IPS-20b (cell line): ENCODE measurements at regions not wholly inside any gene's neighbourhood (a gene's known extent, or its start where the extent isn't known, plus 50 kb on each side); places are given as distances from the start of the nearest gene placed in this dataset.

ENCODE experiments used
- H3K27ac ChIP-seq: one replicate; pipeline ENCODE4 v1.5.1; 2013; ENCODE audit warnings: low read length
- H3K27me3 ChIP-seq: 2 replicates; pipeline ENCODE4 v1.6.1; 2013; ENCODE audit warnings: mild to moderate bottlenecking, low read length, inconsistent platforms; ENCODE audit not compliant: insufficient read depth
- H3K36me3 ChIP-seq: 2 replicates; pipeline ENCODE4 v1.6.1; 2013; ENCODE audit warnings: low read depth, mild to moderate bottlenecking, inconsistent platforms, low read length, moderate library complexity; ENCODE audit not compliant: insufficient read depth
- H3K4me1 ChIP-seq: 2 replicates; pipeline ENCODE4 v1.6.1; 2013; ENCODE audit warnings: mild to moderate bottlenecking, control low read depth, inconsistent platforms, low read length, moderate library complexity; ENCODE audit not compliant: insufficient read depth
- H3K4me3 ChIP-seq: 2 replicates; pipeline ENCODE4 v1.5.1; 2013; ENCODE audit warnings: mild to moderate bottlenecking, low read length, inconsistent platforms
- H3K9ac ChIP-seq: 2 replicates; pipeline ENCODE4 v1.6.1; 2013; ENCODE audit warnings: low read depth, mild to moderate bottlenecking, inconsistent platforms, low read length, moderate library complexity
- H3K9me3 ChIP-seq: 2 replicates; pipeline ENCODE4 v1.6.1; 2013; ENCODE audit warnings: mild to moderate bottlenecking, low read depth, low read length, inconsistent platforms; ENCODE audit not compliant: insufficient read depth

- H3K4me3 ChIP-seq, result no peak overlapping the region
- no peaks in the 10 kb centered on the region for H3K4me1 ChIP-seq
- no peak overlapping the region for H3K27ac ChIP-seq
- no peaks in the 10 kb centered on the region for H3K9me3 ChIP-seq
- no peak overlapping the region for H3K9ac ChIP-seq
- no peaks in the 10 kb centered on the region for H3K36me3 ChIP-seq
- H3K27me3 ChIP-seq, result no peaks in the 10 kb centered on the region
Measured at GRCh38 chr2:173472112-173472511, 117.4 kb downstream of the CDCA7 start.

DNA sequence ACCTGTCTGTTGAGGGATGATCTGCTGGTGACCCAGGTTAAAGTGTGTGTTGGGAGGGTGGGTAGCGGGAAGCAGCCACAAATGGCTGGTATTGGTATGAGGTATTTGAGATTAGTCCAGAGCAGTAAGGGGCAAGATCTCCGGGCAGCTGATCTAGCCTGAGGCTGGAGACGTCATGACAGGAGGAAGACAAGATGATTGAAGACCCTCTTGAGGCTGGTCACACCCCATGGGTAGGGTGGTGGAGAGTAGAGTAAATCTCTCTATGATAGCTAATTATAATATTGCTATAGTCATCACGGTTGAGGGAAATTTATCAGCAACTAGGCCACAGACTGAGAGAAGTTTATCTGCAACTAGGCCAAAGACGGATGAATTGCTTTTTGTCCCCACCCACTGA lies 128.5 kb downstream of the CDCA7 start:
- Histone ChIP-seq H3K27me3 (no peaks in the 10 kb centered on the region), H3K4me1 (no peaks in the 10 kb centered on the region), H3K4me3 (no peak overlapping the region), H3K36me3 (no peaks in the 10 kb centered on the region), H3K9me3 (no peaks in the 10 kb centered on the region), H3K27ac (no peak overlapping the region), H3K9ac (no peak overlapping the region)

DNA sequence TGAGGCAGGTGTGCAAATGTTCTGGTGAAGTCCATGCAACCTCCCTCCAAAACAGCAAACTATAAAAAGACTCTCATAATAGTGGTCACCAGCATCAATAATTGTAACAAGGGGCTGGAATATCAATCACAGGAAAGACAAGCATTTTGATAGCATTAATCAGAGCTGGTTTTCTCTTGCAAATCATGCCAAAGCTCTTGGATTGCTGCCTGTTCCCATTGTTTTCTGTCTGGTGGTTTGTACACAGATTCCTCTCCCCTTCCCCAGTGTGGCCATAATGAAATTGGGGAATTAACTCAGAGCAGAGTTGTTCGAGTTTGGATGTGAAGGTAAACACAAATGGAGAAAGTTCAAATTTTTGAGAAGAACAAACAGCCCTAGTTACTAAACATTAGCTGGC lies 134.2 kb downstream of the CDCA7 start:
- no peak overlapping the region for H3K27ac ChIP-seq
- H3K4me3 ChIP-seq, result no peak overlapping the region
- H3K9ac ChIP-seq, result no peak overlapping the region
- H3K9me3 ChIP-seq, result no peaks in the 10 kb centered on the region
- no peaks in the 10 kb centered on the region for H3K27me3 ChIP-seq
- no peaks in the 10 kb centered on the region for H3K4me1 ChIP-seq
- no peaks in the 10 kb centered on the region for H3K36me3 ChIP-seq

GRCh38 chr2:173491418-173491817 lies 136.7 kb downstream of the CDCA7 start:
- H3K27me3 ChIP-seq, result no peaks in the 10 kb centered on the region
- no peak overlapping the region for H3K4me3 ChIP-seq
- H3K9ac ChIP-seq, result no peak overlapping the region
- H3K27ac ChIP-seq, result no peak overlapping the region
- H3K9me3 ChIP-seq, result no peaks in the 10 kb centered on the region
- no peaks in the 10 kb centered on the region for H3K36me3 ChIP-seq
- H3K4me1 ChIP-seq, result no peaks in the 10 kb centered on the region

- Histone ChIP-seq H3K36me3 (no peaks in the 10 kb centered on the region), H3K27ac (no peak overlapping the region), H3K4me1 (no peaks in the 10 kb centered on the region), H3K4me3 (no peak overlapping the region), H3K27me3 (no peaks in the 10 kb centered on the region), H3K9me3 (no peaks in the 10 kb centered on the region), H3K9ac (no peak overlapping the region)
Measured at GRCh38 chr2:173493874-173494273, 139.2 kb downstream of the CDCA7 start.

DNA sequence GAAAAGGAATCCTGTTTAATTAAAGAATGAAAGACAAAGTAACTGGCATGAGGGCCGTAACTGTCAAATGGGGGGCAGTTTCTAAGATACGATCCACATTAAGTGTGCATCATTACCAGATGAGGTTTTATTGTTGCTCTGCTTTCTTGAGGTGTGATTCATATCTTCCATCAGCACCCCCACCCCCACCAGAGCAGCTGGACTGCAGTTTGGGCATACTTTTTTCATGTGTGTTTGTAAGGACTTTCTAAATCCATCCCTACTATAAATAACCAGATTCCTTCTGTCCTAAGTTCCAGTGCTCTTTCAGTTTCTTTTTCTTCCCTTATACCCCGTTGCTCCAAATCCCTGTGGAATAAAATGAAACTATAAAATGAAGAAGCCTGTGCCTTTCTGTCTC lies 142.1 kb downstream of the CDCA7 start:
- H3K9ac ChIP-seq, result no peak overlapping the region
- peaks cover 20% of the 10 kb centered on the region for H3K9me3 ChIP-seq
- H3K4me1 ChIP-seq, result no peaks in the 10 kb centered on the region
- H3K36me3 ChIP-seq, result no peaks in the 10 kb centered on the region
- no peak overlapping the region for H3K27ac ChIP-seq
- H3K4me3 ChIP-seq, result no peak overlapping the region
- H3K27me3 ChIP-seq, result no peaks in the 10 kb centered on the region

DNA sequence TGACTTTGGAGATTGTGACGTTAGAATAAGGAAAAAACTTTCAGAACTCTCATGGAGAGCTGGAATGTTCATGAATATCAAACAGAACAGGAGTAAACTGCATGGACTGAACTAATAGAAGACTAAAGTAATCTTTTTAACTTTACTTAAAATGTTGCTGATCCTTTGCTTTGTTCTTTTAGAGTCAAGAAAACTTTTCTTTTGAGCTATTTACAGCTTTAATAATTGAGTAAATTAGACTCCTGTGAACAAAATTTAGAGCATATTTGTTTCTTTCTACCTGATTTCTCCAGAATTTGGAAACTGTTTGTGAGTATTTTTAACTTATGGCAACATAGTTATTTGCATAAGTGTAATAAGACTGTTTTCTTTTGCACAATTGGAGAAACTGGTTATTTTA lies 146.3 kb downstream of the CDCA7 start:
- no peaks in the 10 kb centered on the region for H3K36me3 ChIP-seq
- no peak overlapping the region for H3K4me3 ChIP-seq
- no peaks in the 10 kb centered on the region for H3K27me3 ChIP-seq
- no peak overlapping the region for H3K9ac ChIP-seq
- H3K27ac ChIP-seq, result no peak overlapping the region
- H3K4me1 ChIP-seq, result no peaks in the 10 kb centered on the region
- peaks cover 21% of the 10 kb centered on the region for H3K9me3 ChIP-seq

- H3K27ac ChIP-seq, result no peak overlapping the region
Measured at GRCh38 chr2:173502296-173502695, 147.6 kb downstream of the CDCA7 start.

GRCh38 chr2:173511357-173511756 lies 156.7 kb downstream of the CDCA7 start:
- H3K27ac ChIP-seq, result no peak overlapping the region
- no peak overlapping the region for H3K4me3 ChIP-seq
- H3K9ac ChIP-seq, result no peak overlapping the region
- H3K36me3 ChIP-seq, result no peaks in the 10 kb centered on the region
- H3K9me3 ChIP-seq, result no peaks in the 10 kb centered on the region
- no peaks in the 10 kb centered on the region for H3K4me1 ChIP-seq
- no peaks in the 10 kb centered on the region for H3K27me3 ChIP-seq

More at GRCh38 chr2:173502296-173502695, 147.6 kb downstream of the CDCA7 start:
- Histone ChIP-seq H3K36me3 (no peaks in the 10 kb centered on the region), H3K4me1 (no peaks in the 10 kb centered on the region), H3K9ac (no peak overlapping the region), H3K4me3 (no peak overlapping the region), H3K27me3 (no peaks in the 10 kb centered on the region), H3K9me3 (peaks cover 21% of the 10 kb centered on the region)

- Histone ChIP-seq H3K27me3 (no peaks in the 10 kb centered on the region), H3K4me1 (no peaks in the 10 kb centered on the region), H3K4me3 (no peak overlapping the region), H3K36me3 (no peaks in the 10 kb centered on the region), H3K27ac (no peak overlapping the region), H3K9me3 (no peaks in the 10 kb centered on the region), H3K9ac (no peak overlapping the region)
Measured at GRCh38 chr2:173511942-173512341, 157.3 kb downstream of the CDCA7 start.

DNA sequence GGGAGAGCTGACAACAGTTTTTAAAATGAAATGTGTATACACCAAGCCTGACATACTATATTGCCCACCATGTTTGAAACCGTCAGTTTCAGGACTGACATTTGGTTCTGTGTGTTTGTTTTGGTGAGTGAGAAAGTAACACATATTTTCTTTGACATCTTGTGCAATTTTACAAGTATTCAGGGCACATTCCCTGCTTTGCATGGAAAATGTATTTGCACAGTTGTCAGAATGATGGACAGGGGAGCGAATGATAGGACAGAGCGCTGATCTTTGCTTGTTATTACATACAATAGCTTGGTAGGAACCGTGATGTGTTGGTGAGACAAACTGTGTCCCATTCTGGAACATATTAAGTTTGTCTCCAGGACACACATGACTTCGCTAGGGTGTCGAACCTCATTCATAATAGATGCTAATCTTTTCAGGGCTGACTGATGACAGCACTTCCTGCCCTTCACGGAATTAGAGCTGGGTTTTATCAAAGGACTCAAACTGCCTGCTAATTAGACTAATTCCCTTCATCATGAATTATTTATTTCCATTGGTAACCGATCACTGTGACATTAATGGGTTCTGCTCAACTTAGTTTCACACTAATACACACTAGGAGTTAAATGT lies 158.5 kb downstream of the CDCA7 start:
- Histone ChIP-seq H3K9me3 (peaks cover 2% of the 10 kb centered on the region; the same call in 1 of the 2 replicates), H3K27ac (no peak overlapping the region), H3K9ac (no peak overlapping the region), H3K27me3 (no peaks in the 10 kb centered on the region), H3K36me3 (no peaks in the 10 kb centered on the region), H3K4me3 (no peak overlapping the region), H3K4me1 (no peaks in the 10 kb centered on the region)

DNA sequence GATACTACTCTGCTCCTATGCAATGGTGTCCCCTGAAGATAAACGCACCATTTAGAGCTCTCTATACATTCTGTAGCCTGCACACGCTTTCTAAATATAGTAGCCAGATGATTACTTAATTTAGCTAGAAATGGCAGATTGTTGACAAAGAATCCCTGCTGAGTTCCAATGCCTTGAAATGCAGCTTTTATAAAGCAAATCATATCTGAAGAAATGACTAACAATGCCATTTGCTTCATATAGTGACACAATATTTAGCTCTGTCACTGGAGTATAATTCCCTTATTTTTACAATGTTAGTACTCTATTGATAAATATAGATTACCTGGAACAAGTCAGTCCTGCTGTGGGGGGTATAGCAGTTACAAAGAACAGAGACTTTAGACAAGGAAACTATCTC lies 166.2 kb downstream of the CDCA7 start:
- peaks cover 3% of the 10 kb centered on the region; the same call in 1 of the 2 replicates for H3K9me3 ChIP-seq
- no peak overlapping the region for H3K9ac ChIP-seq
- H3K4me3 ChIP-seq, result no peak overlapping the region
- no peaks in the 10 kb centered on the region for H3K4me1 ChIP-seq
- H3K36me3 ChIP-seq, result no peaks in the 10 kb centered on the region
- H3K27me3 ChIP-seq, result no peaks in the 10 kb centered on the region
- no peak overlapping the region for H3K27ac ChIP-seq
